K562 (cell line): ENCODE measurements at regions not wholly inside any gene's neighbourhood (a gene's known extent, or its start where the extent isn't known, plus 50 kb on each side); places are given as distances from the start of the nearest gene placed in this dataset.

Experiments used
- ATAC-seq: fragments of 200-7000 bp; cut with Tn5 transposase; 3 replicates; pipeline ENCODE4 v1.9.1; 2020; ENCODE audit warnings: moderate library complexity
- BruUV-seq: library from RNA; stranded (reverse); fragments of 400-500 nt; replicated peaks from 2 replicates; lab custom pipeline; 2021; lab: Mats Ljungman, UMichigan
- CTCF ChIA-PET: fragments of 300-600 bp; formaldehyde crosslinking; extraction: SDS; loops from one replicate; lab custom pipeline; 2021; ENCODE audit warnings: low intra/inter-chr PET ratio; lab: Yijun Ruan, JAX
- POLR2A ChIA-PET: fragments of 300-600, 350-650 bp; sonication (Branson Sonifier 250); formaldehyde crosslinking; extraction: SDS; loops from one replicate; lab custom pipeline; 2021; ENCODE audit warnings: antibody characterized with exemption, inconsistent platforms; lab: Yijun Ruan, JAX
- DNase-seq, 4 experiments: peaks; one replicate each; pipeline versions ENCODE4 v3.0.0 to v3.0.0-alpha.2; 2011 to 2018; ENCODE audit warnings: low spot score in 3 of 4, mixed read lengths in 3 of 4; ENCODE audit errors: extremely low read depth in 1 of 4
- FAIRE-seq: peaks from 2 replicates; lab custom pipeline; 2011; peaks lifted over from hg19 to GRCh38; lab: Jason Lieb, UNC
- H2AFZ ChIP-seq: 2 replicates; pipeline ENCODE4 v1.6.0; 2011; ENCODE audit warnings: low read depth, low read length, control low read depth, inconsistent platforms
- H3K27ac ChIP-seq: fragments of 200-600 bp; 3 replicates; pipeline ENCODE4 v1.8.0; 2011; ENCODE audit warnings: low read depth, mild to moderate bottlenecking, control low read depth, inconsistent platforms, low read length, moderate library complexity, mixed read lengths; ENCODE audit errors: extremely low read depth
- H3K27me3 ChIP-seq, 2 experiments: fragments of 300-600 bp in 1 of 2; 2 replicates in 1 of 2; 3 replicates in 1 of 2; pipeline versions ENCODE4 v1.6.0 to v1.8.0; 2011; ENCODE audit warnings: inconsistent platforms in 2 of 2, low read length in 2 of 2, mild to moderate bottlenecking in 1 of 2, mixed read lengths in 1 of 2, moderate library complexity in 1 of 2; ENCODE audit not compliant: control insufficient read depth in 2 of 2, insufficient read depth in 2 of 2
- H3K36me3 ChIP-seq: fragments of 300-600 bp; 3 replicates; pipeline ENCODE4 v1.8.0; 2011; ENCODE audit warnings: mild to moderate bottlenecking, low read length, inconsistent platforms; ENCODE audit not compliant: control insufficient read depth, insufficient read depth
- H3K4me1 ChIP-seq, 2 experiments: fragments of 200-600 bp in 1 of 2; replicated peaks in 1 of 2; 2 replicates in 1 of 2; 3 replicates in 1 of 2; pipeline versions ENCODE4 v1.5.1 to v1.8.0; 2011; ENCODE audit warnings: inconsistent platforms in 2 of 2, low read length in 2 of 2, mild to moderate bottlenecking in 1 of 2, mixed read lengths in 1 of 2, moderate library complexity in 1 of 2; ENCODE audit not compliant: control insufficient read depth in 2 of 2, insufficient read depth in 2 of 2
- H3K4me2 ChIP-seq: 2 replicates; pipeline ENCODE4 v1.6.1; 2011; ENCODE audit warnings: low read length, control low read depth, inconsistent platforms, mixed read lengths; ENCODE audit not compliant: insufficient read depth
- H3K4me3 ChIP-seq: fragments of 200-600 bp; sonication (generic), shearing (Covaris generic); 2 replicates; pipeline ENCODE4 v1.5.1; 2016; ENCODE audit warnings: control low read depth, inconsistent platforms
- H3K79me2 ChIP-seq: fragments of 200-600 bp; 3 replicates; pipeline ENCODE4 v1.8.0; 2011; ENCODE audit warnings: low read length, inconsistent platforms; ENCODE audit not compliant: control insufficient read depth, insufficient read depth
- H3K9ac ChIP-seq, 2 experiments: 2 replicates each; pipeline versions ENCODE4 v1.6.0 to v1.6.1; 2011; ENCODE audit warnings: low read depth in 2 of 2, low read length in 2 of 2, control low read depth in 1 of 2, inconsistent platforms in 1 of 2, mild to moderate bottlenecking in 1 of 2, mixed read lengths in 1 of 2; ENCODE audit not compliant: insufficient read depth in 1 of 2
- H3K9me1 ChIP-seq: one replicate; pipeline ENCODE4 v1.6.0; 2011; ENCODE audit warnings: inconsistent platforms, mild to moderate bottlenecking, low read length, moderate library complexity; ENCODE audit not compliant: control insufficient read depth, insufficient read depth
- H3K9me3 ChIP-seq: replicated peaks from 2 replicates; pipeline ENCODE4 v1.5.1; 2011; ENCODE audit warnings: low read depth, low read length, inconsistent platforms; ENCODE audit not compliant: control insufficient read depth, insufficient read depth
- H4K20me1 ChIP-seq: replicated peaks from 2 replicates; pipeline ENCODE4 v1.6.1; 2011; ENCODE audit warnings: low read length, inconsistent platforms, mixed read lengths; ENCODE audit not compliant: control insufficient read depth, insufficient read depth
- FIP1L1 ChIP-seq: fragments of 200-400 bp; formaldehyde crosslinking; IDR thresholded peaks from 2 replicates; pipeline ENCODE4 v1.6.1; 2018; ENCODE audit warnings: mild to moderate bottlenecking, low read depth, low read length; ENCODE audit not compliant: poor library complexity, severe bottlenecking
- KHSRP ChIP-seq: fragments of 450-650 bp; IDR thresholded peaks from 2 replicates; pipeline ENCODE4 v1.6.1; 2017
- RERE ChIP-seq: sonication (generic); formaldehyde crosslinking; IDR thresholded peaks from 2 replicates; pipeline ENCODE4 v1.8.0; 2023; ENCODE audit warnings: missing genetic modification reagents, mild to moderate bottlenecking, borderline replicate concordance
- SAFB ChIP-seq: fragments of 200-400 bp; formaldehyde crosslinking; IDR thresholded peaks from 2 replicates; pipeline ENCODE4 v1.6.1; 2017; ENCODE audit warnings: low read depth, low read length, borderline replicate concordance
- WHSC1 ChIP-seq: IDR thresholded peaks from one replicate; pipeline ENCODE4 v1.6.1; 2012; ENCODE audit warnings: low read length, control low read depth, inconsistent platforms
- ZNF347 ChIP-seq: fragments of 450-650 bp; formaldehyde crosslinking; IDR thresholded peaks from 2 replicates; pipeline ENCODE4 v1.4.0; 2020; ENCODE audit warnings: low read depth, mild to moderate bottlenecking, moderate library complexity
- WGBS: fragments of 100-300 bp; shearing (Covaris generic); methylation state at CpG from one replicate; pipeline ENCODE4 v1.1.6; 2016; ENCODE audit warnings: low coverage, mixed read lengths; ENCODE audit not compliant: insufficient coverage; ENCODE audit errors: missing lambda C conversion rate; 5-methylcytosine and 5-hydroxymethylcytosine counted together
- in situ Hi-C: fragments of 300-500 bp; cut with MboI; formaldehyde crosslinking; loops from 4 replicates; pipeline ENCODE4 v1.15.0; 2018; ENCODE audit warnings: inconsistent platforms, mixed read lengths
- intact Hi-C: fragments of 100-400 bp; cut with micrococcal nuclease; formaldehyde crosslinking; loops from 2 replicates; pipeline ENCODE4 v1.14.2; 2022
- TF ChIP-seq, protein P1 (sequence below): fragments of 250-450 bp; sonication (Bioruptor Pico); IDR thresholded peaks from 2 replicates; pipeline ENCODE4 v1.6.1; 2021; ENCODE audit warnings: mild to moderate bottlenecking
- TF ChIP-seq, protein P2 (sequence below), 3 experiments: fragments of 200-800 bp in 1 of 3; sonication (Bioruptor generic) in 1 of 3; sonication (generic) in 1 of 3; formaldehyde crosslinking in 1 of 3; IDR thresholded peaks; 2 replicates each; pipeline versions ENCODE4 v1.6.1 to v1.8.0; 2016 to 2022; ENCODE audit warnings: mild to moderate bottlenecking in 2 of 3, missing compliant biosample characterization in 2 of 3, missing genetic modification characterization in 2 of 3, missing genetic modification reagents in 1 of 3

- TF ChIP-seq, protein P1, sequence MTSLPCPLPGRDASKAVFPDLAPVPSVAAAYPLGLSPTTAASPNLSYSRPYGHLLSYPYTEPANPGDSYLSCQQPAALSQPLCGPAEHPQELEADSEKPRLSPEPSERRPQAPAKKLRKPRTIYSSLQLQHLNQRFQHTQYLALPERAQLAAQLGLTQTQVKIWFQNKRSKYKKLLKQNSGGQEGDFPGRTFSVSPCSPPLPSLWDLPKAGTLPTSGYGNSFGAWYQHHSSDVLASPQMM (CRISPR knock-in tag) = no peak
- no peak for TF ChIP-seq WHSC1
- TF ChIP-seq, protein P2, sequence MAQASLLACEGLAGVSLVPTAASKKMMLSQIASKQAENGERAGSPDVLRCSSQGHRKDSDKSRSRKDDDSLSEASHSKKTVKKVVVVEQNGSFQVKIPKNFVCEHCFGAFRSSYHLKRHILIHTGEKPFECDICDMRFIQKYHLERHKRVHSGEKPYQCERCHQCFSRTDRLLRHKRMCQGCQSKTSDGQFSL (CRISPR knock-in tag; IDR thresholded peaks at IDR 0.05) = no peak
- TF ChIP-seq, protein P2 (tag; IDR thresholded peaks at IDR 0.05) = no peak
- no peak for TF ChIP-seq KHSRP
- no peak for TF ChIP-seq FIP1L1
- no peak for TF ChIP-seq RERE (CRISPR knock-in tag)
- TF ChIP-seq ZNF347 (CRISPR knock-in tag) = no peak
- TF ChIP-seq SAFB = no peak
- WGBS = 0% methylated on average over 2 of the region's 2 CpGs
- Histone ChIP-seq H4K20me1 (no peaks in the 10 kb centered on the region), H3K9me3 (0 out of 2 replicates have a peak, but pooled peaks cover 1% of the 10 kb centered on the region), H2AFZ (no peak overlapping the region), H3K9ac (no peak overlapping the region), H3K4me1 (no peaks in the 10 kb centered on the region), H3K4me3 (no peak overlapping the region), H3K9me1 (no peaks in the 10 kb centered on the region), H3K36me3 (no peaks in the 10 kb centered on the region), H3K27ac (no peak overlapping the region), H3K4me2 (no peak overlapping the region), H3K27me3 (no peaks in the 10 kb centered on the region), H3K79me2 (no peaks in the 10 kb centered on the region)
- no peak for DNase-seq
- in situ Hi-C loops (no loop called here), intact Hi-C loops (no loop called here)
- CTCF ChIA-PET = no interaction called here
- ATAC-seq = no peak
- POLR2A ChIA-PET = no interaction called here
- BruUV-seq = no TSS peak
- no peak for FAIRE-seq
These were observed 533.7 kb upstream of the IGFBP3 start for GRCh38 chr7:46454816-46455215.
